ENCODE measurements at regions not wholly inside any gene's neighbourhood (a gene's known extent, or its start where the extent isn't known, plus 50 kb on each side); places are given as distances from the start of the nearest gene placed in this dataset.

DNA sequence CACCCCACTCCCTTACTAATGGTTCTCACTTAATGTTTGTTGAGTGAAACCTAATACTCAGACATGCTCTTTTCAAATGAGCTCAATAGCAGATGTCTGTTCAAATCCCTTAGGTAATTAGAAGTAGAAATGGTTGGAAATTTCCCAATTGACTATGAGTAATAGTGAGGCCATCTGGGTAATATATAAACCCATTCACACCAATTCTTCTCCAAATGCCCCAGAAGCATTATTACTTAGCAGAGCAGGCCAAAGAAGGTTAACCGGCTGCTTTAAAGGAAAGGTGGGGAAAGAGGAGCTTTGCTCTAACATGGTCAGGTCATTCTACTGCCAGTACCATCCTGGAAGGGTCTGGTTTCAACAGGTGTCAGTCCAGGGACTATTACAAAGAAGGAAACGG lies 119.5 kb upstream of the MTAP start:
- TF ChIP-seq POLR2AphosphoS5 (IDR thresholded peaks at IDR 0.05; ENCODE audit: low read depth, low read length) (no peak), POLR2A (IDR thresholded peaks at IDR 0.05; ENCODE audit: low read depth, low read length) (no peak), SPI1 (IDR thresholded peaks at IDR 0.05; ENCODE audit: low read depth, low read length) (no peak), PAX5 (IDR thresholded peaks at IDR 0.05; ENCODE audit: insufficient read depth, low read length, severe bottlenecking) (no peak), TAF1 (IDR thresholded peaks at IDR 0.05; ENCODE audit: low read depth, low read length) (no peak)

Data from GM12891 (cell line).